Stimulated activated CD8-positive, alpha-beta memory T cell treated with anti-CD3 and anti-CD28 coated beads, Interleukin-4, amount 100 ng/mL, for 4 hours (primary cell): ENCODE measurements at regions not wholly inside any gene's neighbourhood (a gene's known extent, or its start where the extent isn't known, plus 50 kb on each side); places are given as distances from the start of the nearest gene placed in this dataset.
"Not testable (repeated sequence)": the region's sequence is repeated elsewhere in the genome, so short reads cannot be mapped to it uniquely, and the experiment has no call there.

Source experiments
- DNase-seq, 2 donors: peaks; one replicate each; pipeline ENCODE4 v3.0.0-alpha.2; 2020; ENCODE audit warnings: low read depth in 2 of 2, low spot score in 1 of 2

DNA sequence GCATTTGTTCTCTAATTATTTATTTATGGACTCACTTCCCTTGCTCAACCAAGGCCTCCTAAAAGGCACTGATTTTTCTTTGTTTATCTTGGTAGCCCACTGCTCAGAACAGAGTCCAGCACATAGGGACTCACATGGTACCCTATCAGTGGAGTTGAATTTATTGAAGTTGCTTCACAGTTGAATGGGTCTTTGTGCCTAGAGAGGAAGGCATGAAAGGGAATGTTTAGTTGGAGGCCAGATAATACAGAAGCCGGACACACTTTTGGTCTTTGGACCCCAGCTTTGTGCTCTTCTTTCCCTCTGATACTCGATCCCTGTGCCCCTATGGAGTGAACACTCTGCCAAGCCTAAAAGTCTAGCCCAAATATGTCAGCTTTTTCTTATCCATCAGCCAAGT is 429.0 kb downstream of the PRDM2 start:
- DNase-seq: no peak

DNA sequence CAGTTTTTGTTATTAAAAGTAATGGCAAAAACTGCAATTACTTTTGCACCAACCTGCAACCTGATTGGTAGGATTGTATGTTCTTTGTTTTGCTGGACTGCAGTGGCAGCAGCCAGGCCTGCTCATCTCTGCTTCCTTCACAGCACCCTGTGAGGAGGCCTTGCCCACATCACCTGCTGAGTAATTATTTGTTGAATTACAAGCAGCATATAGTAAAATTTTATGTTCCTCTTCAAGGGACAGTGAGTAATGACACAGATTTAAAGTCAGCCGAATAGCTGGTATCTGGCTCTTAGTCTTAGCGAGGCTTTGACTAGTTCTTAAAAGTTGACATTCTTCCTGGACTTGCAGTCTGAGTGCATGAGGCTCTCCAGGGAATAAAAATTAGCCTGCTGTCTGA is 435.1 kb downstream of the PRDM2 start:
- DNase-seq: no peak

DNA sequence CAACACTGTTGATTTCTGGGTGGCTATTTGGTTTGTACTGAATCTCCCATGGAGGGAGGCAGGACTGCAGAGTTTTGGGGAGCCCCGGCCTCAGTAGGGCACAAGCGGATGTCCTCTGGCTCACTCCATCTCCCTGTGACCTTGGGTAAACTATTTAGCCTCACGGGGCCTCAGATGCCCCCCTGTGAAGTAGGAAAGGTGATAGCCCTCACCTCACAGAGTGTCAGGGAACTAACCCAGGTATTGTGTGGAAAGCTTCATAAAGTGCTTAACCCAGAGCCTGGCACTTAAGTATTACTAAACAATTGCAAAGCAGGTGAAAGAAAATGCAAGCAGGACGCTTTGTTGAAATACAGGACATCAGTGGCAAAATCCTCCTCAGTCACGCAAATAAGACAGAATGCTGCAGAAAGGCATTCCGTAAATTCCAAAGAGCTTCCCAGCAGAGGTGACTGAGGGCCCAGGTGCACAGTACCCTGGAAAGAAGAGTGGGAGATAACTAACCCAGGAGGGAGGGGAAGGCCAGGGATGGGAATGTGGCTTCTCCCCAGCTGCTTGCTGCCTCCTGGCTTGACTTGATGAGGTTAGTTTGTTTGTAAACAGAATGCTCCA is 436.3 kb downstream of the PRDM2 start:
- DNase-seq: no peak

DNA sequence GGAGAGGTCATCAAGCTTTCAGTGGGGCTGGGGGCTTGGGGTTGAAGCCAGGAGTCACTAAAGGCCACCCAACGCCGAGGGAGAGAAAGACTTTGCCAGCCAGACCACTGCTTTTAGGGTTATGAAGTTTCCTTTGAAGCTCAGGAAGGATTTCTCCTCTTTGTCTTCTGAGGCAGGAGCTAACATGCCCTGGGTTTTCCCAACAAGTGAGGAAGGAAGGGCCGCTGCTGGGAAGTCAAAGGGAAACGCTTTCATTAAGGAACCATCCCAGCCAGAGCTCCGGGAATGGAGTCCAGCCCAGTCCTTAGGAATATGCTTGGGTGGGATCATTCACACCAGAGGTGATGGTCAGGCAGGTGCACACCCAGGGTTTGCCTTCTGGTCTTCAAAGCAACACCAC is 436.9 kb downstream of the PRDM2 start:
- DNase-seq: no peak

DNA sequence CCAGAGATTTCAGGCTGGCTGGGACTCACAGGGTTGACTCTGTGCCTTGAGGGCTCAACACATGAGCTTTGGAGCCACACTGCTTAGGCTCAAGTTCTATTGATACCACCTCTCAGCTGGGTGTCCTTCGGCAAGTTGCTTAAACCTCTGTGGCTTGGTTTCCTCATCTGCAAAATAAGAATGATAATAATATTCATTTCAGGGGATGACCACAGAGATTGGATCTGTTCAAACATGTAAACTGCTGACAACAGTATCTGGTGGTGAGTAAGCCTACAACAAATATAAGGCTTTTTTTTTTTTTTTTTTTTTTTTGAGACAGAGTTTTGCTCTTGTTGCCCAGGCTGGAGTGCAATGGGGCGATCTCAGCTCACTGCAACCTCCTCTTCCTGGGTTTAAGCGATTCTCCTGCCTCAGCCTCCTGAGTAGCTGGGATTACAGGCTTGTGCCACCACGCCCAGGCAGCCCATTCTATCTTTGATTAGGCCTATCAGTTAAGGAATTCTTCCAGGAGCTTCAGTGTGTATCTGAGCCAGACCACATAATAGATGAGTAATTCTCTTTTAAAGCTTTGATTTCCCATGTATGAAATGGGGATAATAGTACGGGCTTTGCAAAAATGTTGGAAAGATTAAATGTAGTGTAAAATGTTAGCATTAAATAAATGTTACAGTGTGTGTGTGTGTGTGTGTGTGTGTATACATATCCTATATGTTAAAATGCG is 437.6 kb downstream of the PRDM2 start:
- no peak for DNase-seq

DNA sequence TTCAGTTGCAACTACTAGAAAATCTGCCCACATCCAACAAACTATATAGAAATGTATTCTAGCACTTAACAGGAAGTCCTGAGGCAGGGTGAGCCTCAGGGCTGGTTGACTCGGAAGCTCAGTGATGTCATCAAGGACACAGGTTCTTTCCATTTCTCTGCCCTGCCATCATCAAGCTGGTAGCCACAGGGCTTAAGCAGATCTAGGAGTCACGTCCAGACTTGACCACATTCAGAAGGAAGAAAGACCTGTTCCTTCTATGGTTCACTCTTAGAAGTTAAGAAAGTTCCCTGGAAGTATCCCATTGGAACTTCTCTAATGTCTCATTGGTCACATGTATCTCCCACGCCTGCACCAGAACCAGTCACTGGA is 438.1 kb downstream of the PRDM2 start:
- no peak for DNase-seq

DNA sequence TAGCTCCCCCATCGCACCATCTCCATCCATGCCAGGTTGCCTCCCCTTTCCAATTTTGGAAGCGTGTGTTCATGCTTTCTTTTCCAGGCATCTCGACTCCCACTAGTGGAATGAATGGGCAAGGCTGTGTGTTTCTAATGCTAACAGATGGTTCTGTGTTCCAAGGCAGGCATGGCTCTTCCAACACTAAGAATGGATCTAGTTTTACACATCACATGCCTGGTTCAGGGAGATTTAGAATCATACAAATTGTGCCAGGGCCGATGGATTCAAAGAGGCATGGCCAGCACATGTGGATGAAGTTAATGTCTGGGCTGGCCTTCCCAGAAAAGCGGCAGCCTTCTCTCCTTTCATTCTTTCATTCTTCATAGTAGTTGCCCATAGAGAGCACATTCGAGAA is 438.7 kb downstream of the PRDM2 start:
- no peak for DNase-seq

DNA sequence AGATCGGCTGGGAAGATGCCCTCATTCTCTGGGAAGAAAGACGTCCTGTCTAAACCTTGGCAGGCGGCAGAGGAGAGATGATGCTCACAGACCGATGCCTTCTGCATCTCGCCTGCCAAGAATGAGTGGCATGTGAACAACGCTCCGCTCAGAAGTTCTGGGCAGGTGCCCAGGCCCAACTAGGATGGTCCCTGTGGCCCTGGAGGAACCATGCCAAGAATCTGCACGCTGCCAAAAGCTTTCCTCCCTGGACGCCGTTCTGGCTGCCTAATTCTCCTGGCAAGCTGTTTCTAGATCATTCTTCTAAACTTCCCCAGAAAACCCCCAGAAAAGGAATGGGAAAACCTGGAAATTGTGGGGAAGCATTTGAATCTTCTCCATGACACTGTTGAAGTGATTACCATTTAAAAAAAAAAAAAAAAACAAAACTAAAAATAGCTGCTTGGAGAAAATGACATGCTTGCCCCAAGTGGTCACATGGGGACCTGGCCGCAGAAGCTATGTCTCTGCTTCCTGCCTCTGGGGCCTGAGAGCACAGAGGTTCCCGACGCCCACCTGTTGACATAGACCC is 440.9 kb downstream of the PRDM2 start:
- DNase-seq: no peak

DNA sequence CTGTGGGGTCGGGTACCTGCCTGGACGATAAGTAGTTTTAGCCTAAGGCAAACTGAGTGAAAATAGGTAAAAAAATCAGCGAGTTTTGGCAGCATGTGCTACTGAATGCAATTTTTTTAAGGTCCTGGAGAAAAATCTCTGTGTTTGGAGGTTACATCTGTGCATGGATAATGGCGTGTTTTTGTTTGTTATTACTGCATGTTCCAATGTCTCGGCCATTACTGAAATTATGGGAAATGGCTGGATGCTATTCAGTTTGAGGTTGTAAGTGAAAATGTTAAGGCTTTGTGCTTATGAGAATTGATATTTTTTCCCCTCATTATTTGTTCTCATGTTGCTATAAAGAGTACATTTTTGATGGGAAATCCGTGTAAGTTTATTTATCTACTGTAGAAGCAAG is 441.7 kb downstream of the PRDM2 start:
- DNase-seq: no peak

DNA sequence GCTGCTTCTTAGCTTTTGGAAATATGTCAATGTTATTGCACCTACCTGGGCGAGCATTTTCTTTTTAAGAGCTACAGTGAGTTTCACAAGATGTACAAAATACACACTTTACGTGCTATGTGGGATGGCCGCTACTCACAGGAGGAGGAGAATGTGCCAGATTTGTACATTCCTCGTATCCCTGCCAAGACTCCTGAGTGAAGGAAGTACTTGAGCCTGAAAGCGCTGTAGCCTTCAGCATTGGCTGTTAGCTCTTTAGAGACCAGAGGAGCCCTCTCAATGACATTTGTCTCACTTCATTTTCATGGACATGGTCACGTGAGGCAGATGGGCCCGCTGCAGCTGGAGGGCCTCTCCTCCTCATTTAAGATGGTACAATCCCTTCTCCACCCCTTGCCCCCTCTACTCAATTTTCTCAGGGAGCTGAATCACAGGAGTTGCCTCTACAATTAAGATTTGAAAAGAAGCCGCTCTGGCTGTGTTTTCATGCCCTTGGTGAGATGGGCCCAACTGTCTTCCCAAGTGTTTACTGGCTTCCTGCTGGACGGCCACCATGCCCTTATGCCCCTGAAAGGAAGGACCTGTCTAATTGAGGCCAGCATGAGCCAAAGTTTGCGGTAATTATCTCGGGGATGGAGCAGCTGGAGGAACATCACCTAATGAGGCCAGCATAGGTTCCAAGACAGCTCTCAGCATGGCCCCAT is 442.6 kb downstream of the PRDM2 start:
- DNase-seq: no peak

DNA sequence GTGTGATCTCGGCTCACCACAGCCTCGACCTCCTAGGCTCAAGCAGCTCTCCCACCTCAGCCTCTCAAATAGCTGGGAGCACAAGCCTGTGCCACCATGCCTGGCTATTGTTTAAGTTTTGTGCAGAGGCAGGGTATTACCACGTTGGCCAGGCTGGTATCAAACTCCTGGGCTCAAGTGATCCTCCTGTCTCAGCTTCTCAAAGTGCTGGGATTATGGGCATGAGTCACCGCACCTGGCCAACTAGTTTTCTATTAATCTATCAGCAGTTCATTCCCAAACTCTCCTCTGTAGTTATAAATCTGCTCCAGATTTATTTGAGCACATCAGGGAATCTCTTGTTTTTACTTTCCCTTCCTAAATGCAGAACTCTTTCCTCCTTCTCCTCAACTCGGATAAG is 443.8 kb downstream of the PRDM2 start:
- DNase-seq: no peak

DNA sequence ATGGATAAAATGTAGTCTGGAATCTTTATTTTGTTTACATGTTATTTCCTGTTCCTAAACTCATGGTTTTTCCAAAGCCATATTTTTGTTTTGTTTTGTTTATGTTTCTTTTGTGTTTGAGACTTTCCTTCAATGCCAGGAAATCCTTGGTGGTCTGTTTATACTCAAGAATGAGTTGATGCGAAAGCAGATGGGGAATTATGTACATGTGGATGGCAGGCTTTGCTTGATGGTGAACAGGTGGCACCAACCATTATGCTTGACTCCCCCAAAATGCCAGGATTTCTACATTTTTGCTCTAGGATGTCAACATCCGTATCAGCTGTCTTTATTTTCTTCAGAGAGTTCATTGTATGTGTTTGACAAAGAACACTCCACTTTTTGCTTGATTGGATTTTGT is 448.5 kb downstream of the PRDM2 start:
- no peak for DNase-seq

DNA sequence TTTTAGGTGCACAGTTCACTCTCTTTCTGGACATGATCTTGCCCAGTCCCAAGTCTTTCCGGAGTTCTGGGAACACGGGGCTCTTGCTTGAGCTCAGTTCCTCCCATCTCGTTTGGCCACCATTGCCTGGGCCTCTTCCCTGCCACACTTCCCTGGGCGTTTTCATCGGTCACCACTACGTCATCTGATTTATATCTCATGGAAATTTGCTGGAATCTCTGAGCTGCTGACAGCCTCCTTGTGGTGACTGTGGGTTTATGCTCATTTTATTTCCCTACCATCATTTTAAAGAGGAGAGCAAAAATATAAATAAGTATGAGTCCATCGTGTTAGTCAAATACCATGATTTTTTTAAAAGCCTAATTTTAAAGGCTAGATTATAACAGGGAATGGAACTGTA is 449.1 kb upstream of the KAZN start:
- no peak for DNase-seq

DNA sequence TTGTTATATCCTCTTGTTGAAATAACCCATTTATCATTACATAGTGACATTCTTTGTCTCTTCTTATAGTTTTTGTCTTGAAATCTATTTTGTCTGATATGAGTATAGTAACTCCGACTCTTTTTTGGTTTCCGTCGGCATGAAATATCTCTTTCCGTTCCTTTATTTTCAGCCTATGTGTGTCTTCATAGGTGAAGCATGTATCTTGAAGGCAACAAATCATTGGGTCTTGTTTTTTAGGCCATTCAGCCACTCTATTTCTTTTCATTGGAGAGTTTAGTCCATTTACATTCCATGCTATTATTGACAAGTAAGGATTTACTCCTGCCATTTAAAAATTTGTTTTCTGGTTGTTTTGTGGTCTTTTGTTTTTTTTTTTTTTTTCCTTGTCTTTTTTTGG is 441.9 kb upstream of the KAZN start:
- no peak for DNase-seq

DNA sequence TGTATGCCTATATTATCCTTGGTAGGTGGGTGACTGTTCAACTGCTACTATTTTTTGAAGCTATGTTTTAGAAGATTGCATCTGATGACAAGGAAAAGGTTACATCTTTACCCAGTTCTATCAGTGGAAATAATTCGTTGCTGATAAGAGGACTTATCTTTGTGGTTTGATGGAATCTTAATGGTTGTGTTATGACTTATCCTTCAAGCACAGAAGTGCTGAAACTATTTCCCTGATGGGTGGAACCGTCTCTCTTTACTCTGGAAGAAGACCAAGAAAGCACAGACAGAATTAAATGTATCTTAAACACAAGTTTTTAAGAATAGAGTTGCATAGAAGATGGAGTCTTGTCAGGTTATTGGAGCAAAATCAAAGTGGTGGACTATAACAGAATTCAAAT is 437.7 kb upstream of the KAZN start:
- DNase-seq: no peak

DNA sequence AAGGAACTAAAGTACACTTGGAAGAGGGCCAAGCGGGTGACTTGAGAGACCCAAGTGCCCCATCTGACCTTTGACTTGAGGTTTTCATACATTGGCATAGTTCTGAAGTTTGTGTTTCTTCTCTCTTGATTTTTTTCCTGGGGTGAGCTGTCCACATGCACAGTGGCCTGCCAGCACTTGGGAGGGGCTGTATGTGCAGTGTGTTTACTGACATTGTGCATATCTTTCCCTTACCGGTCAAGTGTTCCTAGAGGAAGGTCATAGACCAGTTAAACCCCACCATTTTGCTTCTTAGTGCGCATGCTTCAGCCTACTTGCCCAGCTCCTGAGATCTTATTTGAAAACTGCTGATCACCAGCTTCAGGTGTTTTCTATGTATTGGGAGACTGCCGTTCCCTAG is 435.2 kb upstream of the KAZN start:
- DNase-seq: no peak

DNA sequence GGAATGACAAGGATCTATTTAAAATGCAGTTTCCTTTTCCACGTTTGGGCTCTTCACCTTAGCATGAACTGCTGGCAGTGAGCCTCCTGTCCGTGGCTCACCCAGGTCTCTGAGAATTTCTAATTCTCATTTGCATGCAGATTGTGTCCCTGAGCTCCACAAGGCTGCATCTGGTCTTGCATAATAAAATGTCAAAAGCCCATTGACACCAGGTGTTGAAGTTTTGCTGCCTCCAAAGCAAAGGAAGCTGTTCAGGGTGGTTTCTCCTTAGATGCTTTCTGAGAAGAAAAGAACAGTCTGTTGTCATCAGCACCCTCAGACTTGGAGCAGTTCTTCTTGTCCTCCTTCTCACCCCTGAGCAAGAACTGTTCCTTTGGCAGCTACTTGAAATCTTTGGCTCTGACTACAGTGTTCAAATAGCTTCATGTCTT is 433.1 kb upstream of the KAZN start:
- DNase-seq: no peak

DNA sequence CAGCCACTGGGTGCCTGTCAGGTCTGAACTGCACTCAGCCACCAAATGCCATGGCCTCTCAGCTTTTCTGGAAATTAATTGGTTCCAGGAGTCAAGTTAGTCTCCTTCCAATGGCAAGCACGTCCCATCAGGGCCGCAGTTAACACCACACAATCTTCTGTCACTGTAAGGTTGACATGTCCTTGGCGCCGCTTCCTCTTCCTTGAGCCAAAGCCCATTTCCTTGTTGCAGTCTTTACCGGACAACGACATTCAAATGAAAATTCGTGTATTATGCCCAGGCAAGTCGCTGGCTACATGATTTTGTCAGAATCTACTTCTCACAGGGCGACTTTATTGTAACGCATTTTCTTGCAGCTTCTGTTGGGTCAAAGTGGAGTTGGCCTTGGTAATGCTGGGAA is 430.6 kb upstream of the KAZN start:
- no peak for DNase-seq

DNA sequence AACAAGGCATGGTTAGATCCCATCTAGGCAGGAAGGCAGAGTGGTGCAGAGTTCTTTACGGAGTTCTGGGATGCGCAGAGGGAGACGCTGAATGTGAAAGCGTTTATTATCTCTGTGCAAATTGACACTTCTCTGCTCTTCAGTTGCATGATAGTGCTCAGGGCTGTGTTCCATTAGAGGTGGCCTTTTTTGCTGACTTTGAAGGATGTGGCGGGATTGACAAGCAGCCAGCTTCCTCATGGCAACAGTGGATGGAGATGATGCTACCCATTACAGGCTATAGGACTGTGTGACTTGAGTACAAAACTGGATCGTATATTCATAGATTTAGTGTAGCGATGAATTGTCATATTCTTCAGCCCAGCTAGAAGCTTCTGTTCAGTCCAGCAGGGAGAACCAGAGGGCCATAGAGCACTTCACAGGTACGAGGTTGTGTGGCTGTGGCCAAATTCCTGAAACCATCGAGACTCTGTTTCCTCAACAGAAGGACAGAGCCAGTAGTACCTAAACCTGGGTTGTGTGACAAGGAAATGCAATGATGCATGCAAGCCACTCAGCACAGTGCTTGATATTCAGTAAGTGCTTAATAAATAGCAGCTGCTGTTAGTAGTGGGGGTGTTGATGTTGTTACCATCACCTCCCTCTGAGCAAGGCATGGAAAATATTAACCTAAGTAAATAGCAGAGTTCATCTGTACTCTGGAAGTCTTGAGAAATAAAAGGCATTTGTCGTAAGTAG is 430.0 kb upstream of the KAZN start:
- no peak for DNase-seq

DNA sequence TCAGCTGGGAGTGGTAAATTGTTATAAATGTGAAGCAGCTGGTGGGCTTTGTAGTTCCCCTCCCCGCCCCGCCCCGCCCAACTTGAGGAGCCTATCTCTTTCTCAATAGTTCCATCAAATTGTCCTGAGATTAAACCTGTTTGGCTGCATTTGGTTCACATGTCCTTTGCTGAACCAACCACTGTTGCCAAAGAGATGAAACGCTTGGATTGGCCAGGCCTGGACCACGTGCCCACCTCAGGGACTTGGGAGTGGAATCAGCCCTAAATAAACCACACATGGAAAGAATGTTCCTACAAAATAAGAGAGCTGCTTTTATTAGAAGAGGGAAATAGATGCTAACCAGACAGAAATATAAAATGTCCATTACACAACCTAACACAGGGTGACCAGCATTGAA is 424.9 kb upstream of the KAZN start:
- no peak for DNase-seq

DNA sequence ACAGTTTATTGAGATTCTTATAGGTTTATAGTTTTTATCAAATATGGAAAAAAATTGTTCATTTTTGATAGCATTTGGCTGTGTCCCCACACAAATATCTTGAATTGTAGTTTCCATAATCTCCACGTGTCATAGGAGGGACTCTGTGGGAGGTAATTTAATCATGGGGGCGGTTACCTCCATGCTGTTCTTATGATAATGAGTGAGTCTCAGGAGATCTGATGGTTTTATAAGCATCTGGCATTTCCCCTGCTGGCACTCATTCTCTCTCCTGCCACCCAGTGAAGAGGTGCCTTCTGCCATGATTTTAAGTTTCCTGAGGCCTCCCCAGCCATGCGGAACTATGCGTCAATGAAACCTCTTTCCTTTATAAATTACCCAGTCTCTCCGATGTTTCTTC is 420.6 kb upstream of the KAZN start:
- not testable (repeated sequence) for DNase-seq

DNA sequence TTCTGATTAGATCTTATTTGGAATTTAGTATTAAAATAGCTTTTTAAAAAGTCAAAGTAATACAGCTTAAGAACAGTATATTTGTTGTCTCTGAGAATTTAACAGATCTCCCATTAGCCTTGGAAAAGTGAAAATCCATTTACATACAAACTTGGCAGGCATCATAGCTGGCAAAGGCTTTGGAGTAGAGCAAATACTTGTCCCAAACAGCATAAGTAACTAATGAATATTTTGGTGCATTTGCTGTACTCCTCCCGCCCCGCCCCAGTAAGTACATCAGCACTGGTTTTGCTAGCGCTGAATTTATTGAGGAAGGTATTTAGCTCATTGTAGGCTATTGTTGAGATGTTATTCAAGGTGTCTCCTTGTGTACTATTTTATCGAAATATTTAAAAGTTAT is 417.7 kb upstream of the KAZN start:
- DNase-seq: no peak
